GM12878 (cell line): ENCODE measurements at regions not wholly inside any gene's neighbourhood (a gene's known extent, or its start where the extent isn't known, plus 50 kb on each side); places are given as distances from the start of the nearest gene placed in this dataset.

Source experiments
- ATAC-seq: fragments of 200-7000 bp; cut with Tn5 transposase; 3 replicates; pipeline ENCODE4 v1.9.1; 2020; ENCODE audit warnings: mild to moderate bottlenecking, moderate library complexity
- BruUV-seq: library from RNA; stranded (reverse); fragments of 400-500 nt; replicated peaks from 2 replicates; lab custom pipeline; 2021; lab: Mats Ljungman, UMichigan
- CTCF ChIA-PET: fragments of 300-600 bp; sonication (Branson Sonifier 250); formaldehyde crosslinking; extraction: SDS; loops from one replicate; lab custom pipeline; 2021; ENCODE audit warnings: inconsistent platforms; lab: Yijun Ruan, JAX
- POLR2A ChIA-PET: fragments of 350-600 bp; formaldehyde crosslinking; extraction: SDS; loops from one replicate; lab custom pipeline; 2021; ENCODE audit warnings: inconsistent platforms; lab: Charles Lee
- RAD21 ChIA-PET: fragments of 300-600 bp; sonication (Branson Sonifier 250); formaldehyde crosslinking; loops from one replicate; lab custom pipeline; 2023; ENCODE audit warnings: antibody characterized with exemption; ENCODE audit not compliant: unreplicated experiment; lab: Charles Lee
- SMC1A ChIA-PET: fragments of 300-600 bp; sonication (Branson Sonifier 250); formaldehyde crosslinking; loops from one replicate; lab custom pipeline; 2023; ENCODE audit not compliant: unreplicated experiment, uncharacterized antibody; lab: Charles Lee
- DNase-seq: peaks from one replicate; pipeline ENCODE4 v3.0.0-alpha.2; 2011; ENCODE audit warnings: low read depth, low spot score
- FAIRE-seq: peaks from 3 replicates; lab custom pipeline; 2011; peaks lifted over from hg19 to GRCh38; lab: Jason Lieb, UNC
- H2AFZ ChIP-seq: 2 replicates; pipeline ENCODE4 v1.6.0; 2011; ENCODE audit warnings: low read depth, low read length, control low read depth; ENCODE audit not compliant: control insufficient read depth
- H3K27ac ChIP-seq: 2 replicates; pipeline ENCODE4 v1.5.1; 2011; ENCODE audit warnings: control low read depth; ENCODE audit not compliant: control insufficient read depth, insufficient read depth
- H3K27me3 ChIP-seq, 2 experiments: replicated peaks in 1 of 2; 2 replicates each; pipeline versions ENCODE4 v1.6.0 to v1.6.1; 2011; ENCODE audit warnings: low read length in 1 of 2; ENCODE audit not compliant: control insufficient read depth in 2 of 2, insufficient read depth in 2 of 2
- H3K36me3 ChIP-seq, 2 experiments: 2 replicates each; pipeline ENCODE4 v1.5.1; 2011; ENCODE audit warnings: low read length in 1 of 2; ENCODE audit not compliant: control insufficient read depth in 2 of 2, insufficient read depth in 2 of 2
- H3K4me1 ChIP-seq: 2 replicates; pipeline ENCODE4 v1.6.1; 2011; ENCODE audit warnings: mild to moderate bottlenecking, low read length, moderate library complexity, mixed read lengths; ENCODE audit not compliant: control insufficient read depth, insufficient read depth
- H3K4me2 ChIP-seq: 2 replicates; pipeline ENCODE4 v1.6.0; 2011; ENCODE audit warnings: control low read depth; ENCODE audit not compliant: control insufficient read depth, insufficient read depth
- H3K4me3 ChIP-seq: fragments of 200-600 bp; sonication (generic); 2 replicates; pipeline ENCODE4 v1.5.1; 2016
- H3K79me2 ChIP-seq: 2 replicates; pipeline ENCODE4 v1.6.0; 2011; ENCODE audit warnings: low read length; ENCODE audit not compliant: control insufficient read depth, insufficient read depth
- H3K9ac ChIP-seq: 2 replicates; pipeline ENCODE4 v1.8.0; 2011; ENCODE audit warnings: low read length, control low read depth, mixed read lengths; ENCODE audit not compliant: control insufficient read depth, insufficient read depth
- H3K9me3 ChIP-seq: replicated peaks from 3 replicates; pipeline ENCODE4 v1.5.1; 2011; ENCODE audit warnings: mild to moderate bottlenecking, low read length; ENCODE audit not compliant: control insufficient read depth, insufficient read depth
- H4K20me1 ChIP-seq: 2 replicates; pipeline ENCODE4 v1.6.0; 2011; ENCODE audit not compliant: control insufficient read depth, insufficient read depth
- CREB1 ChIP-seq: IDR thresholded peaks from 2 replicates; pipeline ENCODE4 v1.6.1; 2012; ENCODE audit warnings: low read depth, mild to moderate bottlenecking, inconsistent platforms
- IKZF1 ChIP-seq: fragments of 450-650 bp; conservative IDR thresholded peaks from 2 replicates; pipeline ENCODE4 v1.6.1; 2017; ENCODE audit warnings: antibody characterized with exemption, mild to moderate bottlenecking
- KDM1A ChIP-seq: fragments of 200-600 bp; sonication (generic); IDR thresholded peaks from 2 replicates; pipeline ENCODE4 v1.6.1; 2016; ENCODE audit warnings: borderline replicate concordance
- MEF2A ChIP-seq: IDR thresholded peaks from 2 replicates; pipeline ENCODE4 v1.6.1; 2011; ENCODE audit warnings: low read depth, mild to moderate bottlenecking, low read length, moderate library complexity; ENCODE audit not compliant: insufficient read depth
- NFYB ChIP-seq: IDR thresholded peaks from 2 replicates; pipeline ENCODE4 v1.6.1; 2011; ENCODE audit warnings: low read depth, mild to moderate bottlenecking, low read length, improper control_type of control experiment, moderate library complexity; ENCODE audit not compliant: insufficient read depth
- NR2F1 ChIP-seq: fragments of 450-650 bp; conservative IDR thresholded peaks from 2 replicates; pipeline ENCODE4 v1.6.1; 2017; ENCODE audit warnings: mild to moderate bottlenecking
- POU2F2 ChIP-seq: IDR thresholded peaks from 3 replicates; pipeline ENCODE4 v1.6.1; 2011; ENCODE audit warnings: low read depth, mild to moderate bottlenecking, low read length, borderline replicate concordance
- SMAD1 ChIP-seq: fragments of 450-650 bp; IDR thresholded peaks from 2 replicates; pipeline ENCODE4 v1.6.1; 2018; ENCODE audit warnings: mild to moderate bottlenecking, low read depth; ENCODE audit not compliant: partially characterized antibody
- ZNF384 ChIP-seq: IDR thresholded peaks from 2 replicates; pipeline ENCODE4 v1.6.1; 2012; ENCODE audit warnings: low read depth, mild to moderate bottlenecking, low read length, improper control_type of control experiment, borderline replicate concordance
- ZNF622 ChIP-seq: fragments of 450-650 bp; IDR thresholded peaks from 2 replicates; pipeline ENCODE4 v1.6.1; 2017; ENCODE audit warnings: mild to moderate bottlenecking, inconsistent platforms
- in situ Hi-C: fragments of 300-500 bp; cut with MboI; formaldehyde crosslinking; loops from 9 replicates; pipeline ENCODE4 v1.14.3; 2018; ENCODE audit warnings: mixed read lengths
- intact Hi-C: fragments of 100-400 bp; cut with micrococcal nuclease; formaldehyde crosslinking; loops from one replicate; pipeline ENCODE4 v1.14.2; 2022; ENCODE audit not compliant: unreplicated experiment
- TF ChIP-seq, protein P1 (sequence below): fragments of 450-650 bp; IDR thresholded peaks from 2 replicates; pipeline ENCODE4 v1.6.1; 2018; ENCODE audit warnings: borderline replicate concordance, mild to moderate bottlenecking; ENCODE audit not compliant: partially characterized antibody
- TF ChIP-seq, protein P2 (sequence below): fragments of 450-650 bp; IDR thresholded peaks from 2 replicates; pipeline ENCODE4 v1.6.1; 2017; ENCODE audit warnings: low read depth, mild to moderate bottlenecking, moderate library complexity

- ChIA-PET POLR2A (no interaction called here), SMC1A (interaction anchor here (1.0 to 1.7 kb wide), 2 partner anchors 57 to 304 kb away, joined by 3 to 4 read pairs; no protein-coding TSS in a partner anchor), RAD21 (interaction anchor here (1.7 kb wide), 1 partner anchor 165 kb away, joined by 12 read pairs; no protein-coding TSS in a partner anchor), CTCF (interaction anchor here (0.9 to 3.6 kb wide), 5 partner anchors 16 to 165 kb away, joined by 3 to 26 read pairs (median 3); no protein-coding TSS in a partner anchor)
- Histone ChIP-seq H3K4me2 (no peak overlapping the region), H3K36me3 (no peaks in the 10 kb centered on the region), H3K4me3 (no peak overlapping the region), H3K9ac (no peak overlapping the region), H2AFZ (no peak overlapping the region), H4K20me1 (no peaks in the 10 kb centered on the region), H3K4me1 (no peaks in the 10 kb centered on the region), H3K27ac (no peak overlapping the region), H3K27me3 (peaks cover 0 to 2% of the 10 kb centered on the region in 2 experiments; a peak in 2 of 4 replicates), H3K79me2 (no peaks in the 10 kb centered on the region), H3K9me3 (no peaks in the 10 kb centered on the region)
- FAIRE-seq = no peak
- no peak for ATAC-seq
- in situ Hi-C loops (no loop called here), intact Hi-C loops (no loop called here)
- TF ChIP-seq CREB1 (no peak), NR2F1 (no peak), MEF2A (no peak), ZNF622 (no peak), NFYB (no peak), IKZF1 (no peak), KDM1A (no peak), ZNF384 (no peak), POU2F2 (no peak), SMAD1 (no peak)
- TF ChIP-seq, protein P1, sequence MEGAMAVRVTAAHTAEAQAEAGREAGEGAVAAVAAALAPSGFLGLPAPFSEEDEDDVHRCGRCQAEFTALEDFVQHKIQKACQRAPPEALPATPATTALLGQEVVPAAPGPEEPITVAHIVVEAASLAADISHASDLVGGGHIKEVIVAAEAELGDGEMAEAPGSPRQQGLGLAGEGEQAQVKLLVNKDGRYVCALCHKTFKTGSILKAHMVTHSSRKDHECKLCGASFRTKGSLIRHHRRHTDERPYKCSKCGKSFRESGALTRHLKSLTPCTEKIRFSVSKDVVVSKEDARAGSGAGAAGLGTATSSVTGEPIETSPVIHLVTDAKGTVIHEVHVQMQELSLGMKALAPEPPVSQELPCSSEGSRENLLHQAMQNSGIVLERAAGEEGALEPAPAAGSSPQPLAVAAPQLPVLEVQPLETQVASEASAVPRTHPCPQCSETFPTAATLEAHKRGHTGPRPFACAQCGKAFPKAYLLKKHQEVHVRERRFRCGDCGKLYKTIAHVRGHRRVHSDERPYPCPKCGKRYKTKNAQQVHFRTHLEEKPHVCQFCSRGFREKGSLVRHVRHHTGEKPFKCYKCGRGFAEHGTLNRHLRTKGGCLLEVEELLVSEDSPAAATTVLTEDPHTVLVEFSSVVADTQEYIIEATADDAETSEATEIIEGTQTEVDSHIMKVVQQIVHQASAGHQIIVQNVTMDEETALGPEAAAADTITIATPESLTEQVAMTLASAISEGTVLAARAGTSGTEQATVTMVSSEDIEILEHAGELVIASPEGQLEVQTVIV = no peak
- TF ChIP-seq, protein P2, sequence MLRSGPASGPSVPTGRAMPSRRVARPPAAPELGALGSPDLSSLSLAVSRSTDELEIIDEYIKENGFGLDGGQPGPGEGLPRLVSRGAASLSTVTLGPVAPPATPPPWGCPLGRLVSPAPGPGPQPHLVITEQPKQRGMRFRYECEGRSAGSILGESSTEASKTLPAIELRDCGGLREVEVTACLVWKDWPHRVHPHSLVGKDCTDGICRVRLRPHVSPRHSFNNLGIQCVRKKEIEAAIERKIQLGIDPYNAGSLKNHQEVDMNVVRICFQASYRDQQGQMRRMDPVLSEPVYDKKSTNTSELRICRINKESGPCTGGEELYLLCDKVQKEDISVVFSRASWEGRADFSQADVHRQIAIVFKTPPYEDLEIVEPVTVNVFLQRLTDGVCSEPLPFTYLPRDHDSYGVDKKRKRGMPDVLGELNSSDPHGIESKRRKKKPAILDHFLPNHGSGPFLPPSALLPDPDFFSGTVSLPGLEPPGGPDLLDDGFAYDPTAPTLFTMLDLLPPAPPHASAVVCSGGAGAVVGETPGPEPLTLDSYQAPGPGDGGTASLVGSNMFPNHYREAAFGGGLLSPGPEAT = no peak
- no TSS peak for BruUV-seq
- no peak for DNase-seq
These were observed 109.0 kb upstream of the MAFB start for GRCh38 chr20:40798066-40798465.
